GM12878 (cell line): ENCODE measurements at regions not wholly inside any gene's neighbourhood (a gene's known extent, or its start where the extent isn't known, plus 50 kb on each side); places are given as distances from the start of the nearest gene placed in this dataset.

Experiments used
- ATAC-seq: fragments of 200-7000 bp; cut with Tn5 transposase; 3 replicates; pipeline ENCODE4 v1.9.1; 2020; ENCODE audit warnings: mild to moderate bottlenecking, moderate library complexity
- BruUV-seq: library from RNA; stranded (reverse); fragments of 400-500 nt; replicated peaks from 2 replicates; lab custom pipeline; 2021; lab: Mats Ljungman, UMichigan
- CTCF ChIA-PET: fragments of 300-600 bp; sonication (Branson Sonifier 250); formaldehyde crosslinking; extraction: SDS; loops from one replicate; lab custom pipeline; 2021; ENCODE audit warnings: inconsistent platforms; lab: Yijun Ruan, JAX
- POLR2A ChIA-PET: fragments of 350-600 bp; formaldehyde crosslinking; extraction: SDS; loops from one replicate; lab custom pipeline; 2021; ENCODE audit warnings: inconsistent platforms; lab: Charles Lee
- RAD21 ChIA-PET: fragments of 300-600 bp; sonication (Branson Sonifier 250); formaldehyde crosslinking; loops from one replicate; lab custom pipeline; 2023; ENCODE audit warnings: antibody characterized with exemption; ENCODE audit not compliant: unreplicated experiment; lab: Charles Lee
- SMC1A ChIA-PET: fragments of 300-600 bp; sonication (Branson Sonifier 250); formaldehyde crosslinking; loops from one replicate; lab custom pipeline; 2023; ENCODE audit not compliant: unreplicated experiment, uncharacterized antibody; lab: Charles Lee
- DNase-seq: peaks from one replicate; pipeline ENCODE4 v3.0.0-alpha.2; 2011; ENCODE audit warnings: low read depth, low spot score
- FAIRE-seq: peaks from 3 replicates; lab custom pipeline; 2011; peaks lifted over from hg19 to GRCh38; lab: Jason Lieb, UNC
- H2AFZ ChIP-seq: 2 replicates; pipeline ENCODE4 v1.6.0; 2011; ENCODE audit warnings: low read depth, low read length, control low read depth; ENCODE audit not compliant: control insufficient read depth
- H3K27ac ChIP-seq: 2 replicates; pipeline ENCODE4 v1.5.1; 2011; ENCODE audit warnings: control low read depth; ENCODE audit not compliant: control insufficient read depth, insufficient read depth
- H3K27me3 ChIP-seq, 2 experiments: replicated peaks in 1 of 2; 2 replicates each; pipeline versions ENCODE4 v1.6.0 to v1.6.1; 2011; ENCODE audit warnings: low read length in 1 of 2; ENCODE audit not compliant: control insufficient read depth in 2 of 2, insufficient read depth in 2 of 2
- H3K36me3 ChIP-seq, 2 experiments: 2 replicates each; pipeline ENCODE4 v1.5.1; 2011; ENCODE audit warnings: low read length in 1 of 2; ENCODE audit not compliant: control insufficient read depth in 2 of 2, insufficient read depth in 2 of 2
- H3K4me1 ChIP-seq: 2 replicates; pipeline ENCODE4 v1.6.1; 2011; ENCODE audit warnings: mild to moderate bottlenecking, low read length, moderate library complexity, mixed read lengths; ENCODE audit not compliant: control insufficient read depth, insufficient read depth
- H3K4me2 ChIP-seq: 2 replicates; pipeline ENCODE4 v1.6.0; 2011; ENCODE audit warnings: control low read depth; ENCODE audit not compliant: control insufficient read depth, insufficient read depth
- H3K4me3 ChIP-seq: fragments of 200-600 bp; sonication (generic); 2 replicates; pipeline ENCODE4 v1.5.1; 2016
- H3K79me2 ChIP-seq: 2 replicates; pipeline ENCODE4 v1.6.0; 2011; ENCODE audit warnings: low read length; ENCODE audit not compliant: control insufficient read depth, insufficient read depth
- H3K9ac ChIP-seq: 2 replicates; pipeline ENCODE4 v1.8.0; 2011; ENCODE audit warnings: low read length, control low read depth, mixed read lengths; ENCODE audit not compliant: control insufficient read depth, insufficient read depth
- H3K9me3 ChIP-seq: replicated peaks from 3 replicates; pipeline ENCODE4 v1.5.1; 2011; ENCODE audit warnings: mild to moderate bottlenecking, low read length; ENCODE audit not compliant: control insufficient read depth, insufficient read depth
- H4K20me1 ChIP-seq: 2 replicates; pipeline ENCODE4 v1.6.0; 2011; ENCODE audit not compliant: control insufficient read depth, insufficient read depth
- CBFB ChIP-seq: IDR thresholded peaks from 2 replicates; pipeline ENCODE4 v1.6.1; 2016; ENCODE audit warnings: antibody characterized with exemption, low read depth
- GABPA ChIP-seq: IDR thresholded peaks from 2 replicates; pipeline ENCODE4 v1.6.1; 2014; ENCODE audit warnings: antibody characterized with exemption, low read depth, mild to moderate bottlenecking, inconsistent platforms
- HDAC6 ChIP-seq: fragments of 200-600 bp; sonication (generic); IDR thresholded peaks from one replicate; pipeline ENCODE4 v1.8.0; 2017; ENCODE audit warnings: antibody characterized with exemption; ENCODE audit not compliant: unreplicated experiment
- IRF3 ChIP-seq: fragments of 450-650 bp; IDR thresholded peaks from 2 replicates; pipeline ENCODE4 v1.6.1; 2014; ENCODE audit warnings: mild to moderate bottlenecking
- IRF4 ChIP-seq: IDR thresholded peaks from 2 replicates; pipeline ENCODE4 v1.6.1; 2011; ENCODE audit warnings: low read depth, low read length
- MLLT1 ChIP-seq: fragments of 450-650 bp; IDR thresholded peaks from 2 replicates; pipeline ENCODE4 v1.6.1; 2016; ENCODE audit warnings: mild to moderate bottlenecking
- NFIC ChIP-seq: IDR thresholded peaks from 2 replicates; pipeline ENCODE4 v1.6.1; 2012; ENCODE audit warnings: low read depth, mild to moderate bottlenecking, inconsistent platforms, low read length, moderate library complexity
- NFYA ChIP-seq: IDR thresholded peaks from 2 replicates; pipeline ENCODE4 v1.6.1; 2011; ENCODE audit warnings: low read depth, mild to moderate bottlenecking, low read length, improper control_type of control experiment, borderline replicate concordance
- POLR2A ChIP-seq: IDR thresholded peaks from 2 replicates; pipeline ENCODE4 v1.6.1; 2011; ENCODE audit warnings: low read depth, mild to moderate bottlenecking, low read length
- SMAD1 ChIP-seq: fragments of 450-650 bp; IDR thresholded peaks from 2 replicates; pipeline ENCODE4 v1.6.1; 2018; ENCODE audit warnings: mild to moderate bottlenecking, low read depth; ENCODE audit not compliant: partially characterized antibody
- TCF3 ChIP-seq: IDR thresholded peaks from 2 replicates; pipeline ENCODE4 v1.6.1; 2012; ENCODE audit warnings: low read depth, mild to moderate bottlenecking, low read length, borderline replicate concordance; ENCODE audit not compliant: insufficient read depth
- YBX1 ChIP-seq: fragments of 450-650 bp; IDR thresholded peaks from 2 replicates; pipeline ENCODE4 v1.6.1; 2016; ENCODE audit warnings: antibody characterized with exemption
- ZBTB4 ChIP-seq: fragments of 450-650 bp; formaldehyde crosslinking; IDR thresholded peaks from 2 replicates; pipeline ENCODE4 v1.4.0; 2022; ENCODE audit warnings: mild to moderate bottlenecking, moderate library complexity
- ZNF207 ChIP-seq: fragments of 450-650 bp; IDR thresholded peaks from 2 replicates; pipeline ENCODE4 v1.6.1; 2014; ENCODE audit warnings: antibody characterized with exemption, mild to moderate bottlenecking, borderline replicate concordance
- WGBS: methylation state at CpG from one replicate; pipeline ENCODE4 v1.1.6; 2016; ENCODE audit warnings: low lambda C conversion rate; ENCODE audit not compliant: insufficient replicate concordance, insufficient coverage; ENCODE audit errors: missing lambda C conversion rate; 5-methylcytosine and 5-hydroxymethylcytosine counted together
- in situ Hi-C: fragments of 300-500 bp; cut with MboI; formaldehyde crosslinking; loops from 9 replicates; pipeline ENCODE4 v1.14.3; 2018; ENCODE audit warnings: mixed read lengths
- intact Hi-C: fragments of 100-400 bp; cut with micrococcal nuclease; formaldehyde crosslinking; loops from one replicate; pipeline ENCODE4 v1.14.2; 2022; ENCODE audit not compliant: unreplicated experiment
- TF ChIP-seq, protein P1 (sequence below): fragments of 450-650 bp; IDR thresholded peaks from 2 replicates; pipeline ENCODE4 v1.6.1; 2017; ENCODE audit warnings: antibody characterized with exemption, mild to moderate bottlenecking, moderate library complexity
- TF ChIP-seq, protein P2 (sequence below): fragments of 150-350 bp; IDR thresholded peaks from 2 replicates; pipeline ENCODE4 v1.6.1; 2014; ENCODE audit warnings: mild to moderate bottlenecking, low read depth, low read length

DNA sequence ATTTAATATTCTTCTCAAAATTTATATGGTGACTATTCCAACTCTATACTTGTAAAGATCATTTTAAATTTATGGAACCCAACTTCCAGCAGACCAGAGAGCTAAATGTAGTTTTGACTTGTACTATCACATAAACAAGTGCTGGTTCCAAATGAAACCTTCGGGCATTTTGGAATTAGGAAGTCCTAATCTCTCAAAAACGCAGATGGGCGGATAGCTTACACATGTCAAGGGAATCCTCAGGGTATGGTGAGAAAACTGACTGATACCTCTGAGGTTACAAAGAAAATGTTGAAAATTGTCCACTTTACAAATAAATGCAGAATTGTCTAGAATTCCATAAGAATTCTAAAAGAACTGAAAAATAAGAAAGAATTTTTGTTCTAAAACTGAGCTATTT is 224.1 kb downstream of the SS18 start:
- Histone ChIP-seq H3K4me1 (no peaks in the 10 kb centered on the region), H3K27me3 (no peaks in the 10 kb centered on the region; a peak in 1 of 4 replicates), H3K36me3 (no peaks in the 10 kb centered on the region), H2AFZ (no peak overlapping the region), H4K20me1 (no peaks in the 10 kb centered on the region), H3K27ac (no peak overlapping the region), H3K9me3 (no peaks in the 10 kb centered on the region), H3K4me3 (no peak overlapping the region), H3K79me2 (no peaks in the 10 kb centered on the region), H3K9ac (no peak overlapping the region), H3K4me2 (no peak overlapping the region)
- ChIA-PET CTCF (no interaction called here), SMC1A (interaction anchor here (0.7 kb wide), 1 partner anchor 25 kb away, joined by 3 read pairs; no protein-coding TSS in a partner anchor), RAD21 (no interaction called here), POLR2A (no interaction called here)
- no peak for FAIRE-seq
- ATAC-seq = no peak
- in situ Hi-C loops = no loop called here
- no TSS peak for BruUV-seq
- 72% methylated on average over 3 of the region's 3 CpGs for WGBS
- intact Hi-C loops = no loop called here
- DNase-seq = no peak
- no peak for TF ChIP-seq GABPA
- no peak for TF ChIP-seq IRF3
- TF ChIP-seq ZNF207 = no peak
- no peak for TF ChIP-seq YBX1
- no peak for TF ChIP-seq POLR2A
- TF ChIP-seq IRF4 = no peak
- TF ChIP-seq HDAC6 = no peak
- no peak for TF ChIP-seq NFYA
- TF ChIP-seq TCF3 = no peak
- TF ChIP-seq SMAD1 = no peak
- TF ChIP-seq MLLT1 = no peak
- TF ChIP-seq CBFB = no peak
- TF ChIP-seq ZBTB4 (CRISPR knock-in tag) = no peak
- TF ChIP-seq, protein P1, sequence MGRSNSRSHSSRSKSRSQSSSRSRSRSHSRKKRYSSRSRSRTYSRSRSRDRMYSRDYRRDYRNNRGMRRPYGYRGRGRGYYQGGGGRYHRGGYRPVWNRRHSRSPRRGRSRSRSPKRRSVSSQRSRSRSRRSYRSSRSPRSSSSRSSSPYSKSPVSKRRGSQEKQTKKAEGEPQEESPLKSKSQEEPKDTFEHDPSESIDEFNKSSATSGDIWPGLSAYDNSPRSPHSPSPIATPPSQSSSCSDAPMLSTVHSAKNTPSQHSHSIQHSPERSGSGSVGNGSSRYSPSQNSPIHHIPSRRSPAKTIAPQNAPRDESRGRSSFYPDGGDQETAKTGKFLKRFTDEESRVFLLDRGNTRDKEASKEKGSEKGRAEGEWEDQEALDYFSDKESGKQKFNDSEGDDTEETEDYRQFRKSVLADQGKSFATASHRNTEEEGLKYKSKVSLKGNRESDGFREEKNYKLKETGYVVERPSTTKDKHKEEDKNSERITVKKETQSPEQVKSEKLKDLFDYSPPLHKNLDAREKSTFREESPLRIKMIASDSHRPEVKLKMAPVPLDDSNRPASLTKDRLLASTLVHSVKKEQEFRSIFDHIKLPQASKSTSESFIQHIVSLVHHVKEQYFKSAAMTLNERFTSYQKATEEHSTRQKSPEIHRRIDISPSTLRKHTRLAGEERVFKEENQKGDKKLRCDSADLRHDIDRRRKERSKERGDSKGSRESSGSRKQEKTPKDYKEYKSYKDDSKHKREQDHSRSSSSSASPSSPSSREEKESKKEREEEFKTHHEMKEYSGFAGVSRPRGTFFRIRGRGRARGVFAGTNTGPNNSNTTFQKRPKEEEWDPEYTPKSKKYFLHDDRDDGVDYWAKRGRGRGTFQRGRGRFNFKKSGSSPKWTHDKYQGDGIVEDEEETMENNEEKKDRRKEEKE = no peak
- TF ChIP-seq, protein P2, sequence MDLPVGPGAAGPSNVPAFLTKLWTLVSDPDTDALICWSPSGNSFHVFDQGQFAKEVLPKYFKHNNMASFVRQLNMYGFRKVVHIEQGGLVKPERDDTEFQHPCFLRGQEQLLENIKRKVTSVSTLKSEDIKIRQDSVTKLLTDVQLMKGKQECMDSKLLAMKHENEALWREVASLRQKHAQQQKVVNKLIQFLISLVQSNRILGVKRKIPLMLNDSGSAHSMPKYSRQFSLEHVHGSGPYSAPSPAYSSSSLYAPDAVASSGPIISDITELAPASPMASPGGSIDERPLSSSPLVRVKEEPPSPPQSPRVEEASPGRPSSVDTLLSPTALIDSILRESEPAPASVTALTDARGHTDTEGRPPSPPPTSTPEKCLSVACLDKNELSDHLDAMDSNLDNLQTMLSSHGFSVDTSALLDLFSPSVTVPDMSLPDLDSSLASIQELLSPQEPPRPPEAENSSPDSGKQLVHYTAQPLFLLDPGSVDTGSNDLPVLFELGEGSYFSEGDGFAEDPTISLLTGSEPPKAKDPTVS = no peak
- no peak for TF ChIP-seq NFIC
